ENCODE measurements at regions not wholly inside any gene's neighbourhood (a gene's known extent, or its start where the extent isn't known, plus 50 kb on each side); places are given as distances from the start of the nearest gene placed in this dataset.

GRCh38 chr3:162546910-162547309 lies 1050.3 kb downstream of the OTOL1 start:
- no peak for TF ChIP-seq TCF12 (IDR thresholded peaks at IDR 0.05; ENCODE audit: low read depth)
- TF ChIP-seq CEBPB (IDR thresholded peaks at IDR 0.05): no peak
- TF ChIP-seq CREB1 (IDR thresholded peaks at IDR 0.05; ENCODE audit: low read depth): no peak
- no peak for TF ChIP-seq TAF1 (IDR thresholded peaks at IDR 0.05; ENCODE audit: low read depth)
- no peak for TF ChIP-seq EP300 (IDR thresholded peaks at IDR 0.05; ENCODE audit: borderline replicate concordance)
- TF ChIP-seq REST (IDR thresholded peaks at IDR 0.05; ENCODE audit: low read depth): no peak
- TF ChIP-seq RAD21 (IDR thresholded peaks at IDR 0.05; ENCODE audit: low read depth): no peak
- no peak for TF ChIP-seq FOXM1 (IDR thresholded peaks at IDR 0.05; ENCODE audit: borderline replicate concordance, low read depth)
- no peak for TF ChIP-seq YY1 (IDR thresholded peaks at IDR 0.05; ENCODE audit: low read depth)
- no peak for TF ChIP-seq USF1 (IDR thresholded peaks at IDR 0.05)

GRCh38 chr3:162547321-162547720 lies 1050.7 kb downstream of the OTOL1 start:
- TF ChIP-seq USF1 (IDR thresholded peaks at IDR 0.05): no peak
- no peak for TF ChIP-seq FOXM1 (IDR thresholded peaks at IDR 0.05; ENCODE audit: borderline replicate concordance, low read depth)
- no peak for TF ChIP-seq CREB1 (IDR thresholded peaks at IDR 0.05; ENCODE audit: low read depth)
- TF ChIP-seq YY1 (IDR thresholded peaks at IDR 0.05; ENCODE audit: low read depth): no peak
- TF ChIP-seq REST (IDR thresholded peaks at IDR 0.05; ENCODE audit: low read depth): no peak
- TF ChIP-seq MAX (IDR thresholded peaks at IDR 0.05): no peak
- TF ChIP-seq RAD21 (IDR thresholded peaks at IDR 0.05; ENCODE audit: low read depth): no peak
- TF ChIP-seq TAF1 (IDR thresholded peaks at IDR 0.05; ENCODE audit: low read depth): no peak
- TF ChIP-seq EP300 (IDR thresholded peaks at IDR 0.05; ENCODE audit: borderline replicate concordance): no peak
- TF ChIP-seq NFIC (IDR thresholded peaks at IDR 0.05): no peak
- TF ChIP-seq TEAD4 (IDR thresholded peaks at IDR 0.05): no peak
- no peak for TF ChIP-seq EGR1 (IDR thresholded peaks at IDR 0.05)
- TF ChIP-seq CEBPB (IDR thresholded peaks at IDR 0.05): no peak
- no peak for TF ChIP-seq TCF12 (IDR thresholded peaks at IDR 0.05; ENCODE audit: low read depth)
- no peak for TF ChIP-seq ZBTB7A (IDR thresholded peaks at IDR 0.05; ENCODE audit: low read depth)

GRCh38 chr3:162555761-162556160 lies 1059.2 kb downstream of the OTOL1 start:
- TF ChIP-seq CREB1 (IDR thresholded peaks at IDR 0.05; ENCODE audit: low read depth): no peak
- no peak for TF ChIP-seq TAF1 (IDR thresholded peaks at IDR 0.05; ENCODE audit: low read depth)
- no peak for TF ChIP-seq ZBTB7A (IDR thresholded peaks at IDR 0.05; ENCODE audit: low read depth)

GRCh38 chr3:162558016-162558415 lies 1061.4 kb downstream of the OTOL1 start:
- TF ChIP-seq CEBPB (IDR thresholded peaks at IDR 0.05) (no peak), ZBTB7A (IDR thresholded peaks at IDR 0.05; ENCODE audit: low read depth) (no peak), FOXM1 (IDR thresholded peaks at IDR 0.05; ENCODE audit: borderline replicate concordance, low read depth) (no peak), EGR1 (IDR thresholded peaks at IDR 0.05) (no peak), TAF1 (IDR thresholded peaks at IDR 0.05; ENCODE audit: low read depth) (no peak), USF1 (IDR thresholded peaks at IDR 0.05) (no peak), EP300 (IDR thresholded peaks at IDR 0.05; ENCODE audit: borderline replicate concordance) (no peak), REST (IDR thresholded peaks at IDR 0.05; ENCODE audit: low read depth) (no peak)

- TF ChIP-seq ZBTB7A (IDR thresholded peaks at IDR 0.05; ENCODE audit: low read depth): no peak
- no peak for TF ChIP-seq RAD21 (IDR thresholded peaks at IDR 0.05; ENCODE audit: low read depth)
- no peak for TF ChIP-seq CREB1 (IDR thresholded peaks at IDR 0.05; ENCODE audit: low read depth)
- no peak for TF ChIP-seq YY1 (IDR thresholded peaks at IDR 0.05; ENCODE audit: low read depth)
- TF ChIP-seq REST (IDR thresholded peaks at IDR 0.05; ENCODE audit: low read depth): no peak
- no peak for TF ChIP-seq FOXM1 (IDR thresholded peaks at IDR 0.05; ENCODE audit: borderline replicate concordance, low read depth)
Measured at GRCh38 chr3:162568706-162569105, 1072.1 kb downstream of the OTOL1 start.
